GM19467 (cell line): ENCODE measurements at regions not wholly inside any gene's neighbourhood (a gene's known extent, or its start where the extent isn't known, plus 50 kb on each side); places are given as distances from the start of the nearest gene placed in this dataset.
"Not testable (repeated sequence)": the region's sequence is repeated elsewhere in the genome, so short reads cannot be mapped to it uniquely, and the experiment has no call there.

Experiments
- ATAC-seq: cut with Tn5 transposase; IDR thresholded peaks from one replicate; pipeline ENCODE4 v1.9.1; 2021; ENCODE audit warnings: mild to moderate bottlenecking, moderate library complexity; ENCODE audit not compliant: unreplicated experiment

DNA sequence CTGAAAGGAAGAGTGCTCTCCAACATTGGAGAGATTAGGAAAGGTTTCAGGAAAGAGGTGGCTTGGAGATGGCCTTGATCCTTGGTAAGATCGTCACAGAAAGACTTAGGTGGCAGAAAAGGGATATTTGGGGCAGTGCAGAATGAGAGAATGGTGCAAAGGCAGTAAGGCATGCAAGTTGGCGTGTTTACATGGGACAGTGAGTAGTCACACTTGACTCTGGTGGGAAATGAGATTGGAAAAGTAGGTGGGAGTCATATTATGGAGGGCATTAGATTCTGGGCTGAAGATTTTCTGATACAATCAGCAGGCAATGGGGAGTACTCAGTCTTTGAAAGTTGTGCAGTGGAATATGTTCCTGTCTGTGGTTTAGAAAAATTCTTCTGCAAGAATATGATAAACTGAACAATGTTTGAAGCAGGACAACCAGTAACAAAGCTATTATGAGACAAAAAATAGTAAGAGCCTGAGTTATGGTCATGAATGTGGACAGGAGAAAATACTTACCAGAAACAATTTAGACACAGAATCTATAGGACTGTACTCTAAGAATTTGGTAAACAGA is 76.2 kb upstream of the ANKRD55 start:
- ATAC-seq = no peak

- no peak for ATAC-seq
These were observed 74.7 kb upstream of the ANKRD55 start for GRCh38 chr5:56307714-56308333.

DNA sequence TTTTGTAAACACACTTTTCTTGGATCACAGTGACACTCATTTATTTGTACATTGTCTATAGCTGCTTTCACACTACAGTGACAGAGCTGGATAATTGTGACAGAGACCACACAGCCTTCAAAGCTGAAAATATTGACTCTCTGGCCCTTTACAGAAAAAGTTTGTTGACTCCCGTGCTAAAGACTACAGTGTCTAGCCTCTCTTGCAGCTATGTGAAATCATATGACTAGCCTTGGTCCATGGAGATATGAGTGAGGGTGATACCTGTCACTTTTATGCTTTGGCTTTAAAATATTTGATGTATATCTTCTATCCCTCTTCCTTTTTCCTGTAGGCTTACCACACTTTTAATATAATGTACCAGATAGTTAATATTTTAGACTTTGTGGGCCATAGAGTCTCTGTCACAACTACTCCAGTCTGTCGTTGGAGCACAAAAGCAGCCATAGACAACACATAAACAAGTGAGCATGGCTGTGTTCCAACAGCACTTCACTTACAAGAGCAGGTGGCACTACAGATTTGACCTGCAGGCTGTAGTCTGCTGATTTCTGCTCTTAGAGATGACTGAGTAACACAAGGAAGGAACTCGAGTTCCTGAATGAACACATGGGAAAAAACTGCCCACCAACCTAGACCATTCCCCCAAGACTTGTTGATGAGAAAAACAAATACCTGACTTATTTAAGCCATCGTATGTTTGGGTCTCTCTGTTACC is 73.5 kb upstream of the ANKRD55 start:
- no peak for ATAC-seq

GRCh38 chr5:56305001-56305950 is 72.1 kb upstream of the ANKRD55 start:
- ATAC-seq = no peak

DNA sequence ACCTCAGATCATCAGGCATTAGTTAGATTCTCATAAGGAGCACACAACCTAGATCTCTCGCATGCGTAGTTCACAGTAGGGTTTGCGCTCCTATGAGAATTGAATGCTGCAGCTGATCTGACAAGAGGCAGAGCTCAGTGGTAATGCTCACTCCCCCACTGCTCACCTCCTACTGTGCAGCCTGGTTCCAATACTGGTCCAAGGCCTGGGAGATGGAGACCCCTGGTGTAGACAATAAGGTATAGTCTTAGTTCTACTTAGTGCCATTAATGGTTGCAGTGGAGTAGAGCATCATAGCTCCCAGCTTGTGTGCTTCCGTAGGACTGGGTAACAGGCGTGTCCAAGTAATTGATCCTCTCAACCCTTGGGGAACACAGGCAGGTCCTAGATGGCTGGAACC is 70.4 kb upstream of the ANKRD55 start:
- ATAC-seq = no peak

GRCh38 chr5:56302027-56302426 is 68.9 kb upstream of the ANKRD55 start:
- no peak for ATAC-seq

DNA sequence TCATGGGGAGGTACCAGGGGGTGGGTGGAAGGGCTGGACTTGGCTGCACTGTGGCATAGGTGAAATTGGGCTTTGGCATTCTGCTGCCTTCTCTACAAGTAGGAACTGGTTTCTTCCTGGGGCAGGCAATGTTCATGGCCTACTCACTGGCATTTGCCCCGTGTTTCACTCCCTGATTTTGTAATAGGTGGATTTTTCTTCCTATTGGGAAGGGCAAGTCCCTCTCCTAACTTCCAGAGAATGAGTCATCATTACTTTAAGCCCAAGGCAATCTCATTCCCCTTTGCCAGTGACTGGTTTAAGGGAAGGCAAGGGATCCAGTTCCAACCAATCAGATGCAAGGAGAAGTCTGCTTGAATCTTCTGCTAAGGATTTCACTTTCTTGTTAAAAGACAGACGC is 67.9 kb upstream of the ANKRD55 start:
- ATAC-seq = no peak

DNA sequence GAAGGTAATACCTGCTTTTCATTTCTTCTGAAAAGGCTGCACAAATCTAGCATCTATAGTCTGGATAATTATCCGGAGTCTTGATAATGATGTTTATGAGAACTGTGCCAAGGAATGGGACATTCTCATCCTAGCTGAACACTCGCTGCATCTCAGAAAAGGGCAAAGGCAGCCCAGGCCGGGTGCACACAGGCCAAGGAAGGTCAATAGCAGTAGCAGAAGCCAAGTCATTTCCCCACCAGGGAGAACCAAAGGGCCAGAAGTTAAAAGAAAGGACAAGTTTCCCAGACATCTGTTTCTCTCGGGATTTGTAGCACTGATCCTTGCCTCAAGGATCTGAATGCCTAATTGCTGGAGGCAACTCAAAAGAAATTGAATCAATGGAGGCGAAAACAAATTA is 66.1 kb upstream of the ANKRD55 start:
- ATAC-seq = no peak

GRCh38 chr5:56298336-56299090 is 65.4 kb upstream of the ANKRD55 start:
- ATAC-seq = no peak

DNA sequence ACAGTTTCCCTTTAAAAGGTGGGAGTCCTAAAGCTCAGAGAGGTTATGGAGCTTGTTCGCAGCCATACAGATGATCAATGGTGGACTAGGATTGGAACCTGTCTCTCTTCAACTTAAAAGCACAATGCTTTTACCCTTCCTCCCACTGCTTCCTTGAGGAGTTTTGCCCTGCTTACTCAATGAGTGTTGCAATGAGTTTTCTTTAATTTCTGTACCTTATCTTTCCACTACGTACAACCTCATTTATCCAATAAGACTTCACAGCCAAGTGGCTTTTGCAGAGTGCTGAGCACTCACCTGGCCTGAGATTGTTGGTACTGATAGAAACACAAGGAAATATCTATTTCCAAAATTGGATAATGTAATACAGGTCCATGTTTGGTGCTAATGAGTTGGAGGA is 64.7 kb upstream of the ANKRD55 start:
- no peak for ATAC-seq

DNA sequence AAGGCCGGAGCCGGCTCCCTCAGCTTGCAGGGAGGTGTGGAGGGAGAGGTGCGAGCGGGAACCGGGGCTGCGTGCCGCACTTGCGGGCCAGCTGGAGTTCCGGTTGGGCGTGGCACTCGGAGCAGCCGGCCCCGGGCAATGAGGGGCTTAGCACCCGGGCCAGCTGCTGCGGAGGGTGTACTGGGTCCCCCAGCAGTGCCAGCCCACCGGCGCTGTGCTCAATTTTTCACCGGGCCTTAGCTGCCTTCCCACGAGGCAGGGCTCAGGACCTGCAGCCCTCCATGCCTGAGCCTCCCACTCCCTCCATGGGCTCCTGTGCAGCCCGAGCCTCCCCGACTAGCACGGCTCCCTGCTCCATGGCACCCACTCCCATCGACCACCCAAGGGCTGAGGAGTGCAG is 62.2 kb upstream of the ANKRD55 start:
- not testable (repeated sequence) for ATAC-seq

DNA sequence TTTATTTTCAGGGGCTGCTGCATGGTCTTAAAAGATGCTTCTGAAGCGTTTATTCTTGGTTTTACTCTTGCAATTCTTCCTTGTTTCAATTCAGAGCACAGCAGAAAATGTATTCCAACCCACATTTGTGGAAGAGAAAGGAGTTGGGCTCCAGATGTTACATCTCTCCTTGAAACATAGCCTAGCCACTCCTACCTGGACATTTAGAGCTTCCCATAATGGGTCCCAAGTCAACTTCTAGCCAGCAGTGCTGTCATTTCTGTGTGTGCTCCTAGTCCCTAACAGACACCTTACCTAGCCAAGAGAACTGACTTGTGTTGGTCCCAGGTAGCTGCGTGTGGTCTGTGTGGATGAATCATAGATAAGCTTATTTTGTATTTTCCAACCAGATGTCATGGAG is 61.2 kb upstream of the ANKRD55 start:
- ATAC-seq = no peak

DNA sequence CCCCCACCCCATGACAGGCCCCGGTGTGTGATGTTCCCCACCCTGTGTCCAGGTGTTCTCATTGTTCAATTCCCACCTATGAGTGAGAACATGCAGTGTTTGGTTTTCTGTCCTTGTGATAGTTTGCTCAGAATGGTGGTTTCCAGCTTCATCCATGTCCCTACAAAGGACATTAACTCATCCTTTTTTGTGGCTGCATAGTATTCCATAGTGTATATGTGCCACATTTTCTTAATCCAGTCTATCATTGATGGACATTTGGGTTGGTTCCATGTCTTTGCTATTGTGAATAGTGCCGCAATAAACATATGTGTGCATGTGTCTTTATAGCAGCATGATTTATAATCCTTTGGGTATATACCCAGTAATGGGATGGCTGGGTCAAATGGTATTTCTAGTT is 59.7 kb upstream of the ANKRD55 start:
- ATAC-seq = not testable (repeated sequence)

DNA sequence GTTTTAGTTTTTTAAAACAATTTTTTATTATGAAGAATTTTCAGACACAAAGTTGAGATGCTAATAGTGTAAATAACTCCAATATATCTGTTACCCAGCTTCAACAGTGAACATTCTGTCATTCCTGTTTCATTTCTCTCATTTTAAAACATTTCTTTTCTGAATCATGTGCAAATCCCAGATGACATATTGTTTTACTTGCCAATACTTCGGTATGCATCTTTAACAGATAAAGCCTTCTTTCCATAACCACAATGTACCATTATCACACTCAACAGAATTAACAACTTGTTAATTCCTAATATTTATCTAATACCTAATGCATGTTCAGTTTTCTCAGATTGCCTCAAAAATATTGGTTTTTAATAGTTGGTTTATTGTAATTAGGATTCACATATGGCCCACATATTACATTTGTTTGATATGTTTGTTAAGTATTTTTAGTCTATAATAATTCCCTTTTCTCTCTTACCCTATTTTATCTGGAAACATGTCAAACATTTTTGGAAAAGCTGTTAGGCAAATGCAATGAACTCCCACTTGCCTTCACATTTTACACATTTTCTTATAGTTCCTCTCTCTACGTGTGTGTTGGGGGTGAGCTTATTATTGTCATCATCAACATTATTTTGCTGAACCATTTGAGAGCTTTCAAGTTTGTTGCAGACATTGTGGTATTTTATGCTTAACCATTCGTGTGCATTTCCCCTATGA is 58.7 kb upstream of the ANKRD55 start:
- ATAC-seq = no peak

DNA sequence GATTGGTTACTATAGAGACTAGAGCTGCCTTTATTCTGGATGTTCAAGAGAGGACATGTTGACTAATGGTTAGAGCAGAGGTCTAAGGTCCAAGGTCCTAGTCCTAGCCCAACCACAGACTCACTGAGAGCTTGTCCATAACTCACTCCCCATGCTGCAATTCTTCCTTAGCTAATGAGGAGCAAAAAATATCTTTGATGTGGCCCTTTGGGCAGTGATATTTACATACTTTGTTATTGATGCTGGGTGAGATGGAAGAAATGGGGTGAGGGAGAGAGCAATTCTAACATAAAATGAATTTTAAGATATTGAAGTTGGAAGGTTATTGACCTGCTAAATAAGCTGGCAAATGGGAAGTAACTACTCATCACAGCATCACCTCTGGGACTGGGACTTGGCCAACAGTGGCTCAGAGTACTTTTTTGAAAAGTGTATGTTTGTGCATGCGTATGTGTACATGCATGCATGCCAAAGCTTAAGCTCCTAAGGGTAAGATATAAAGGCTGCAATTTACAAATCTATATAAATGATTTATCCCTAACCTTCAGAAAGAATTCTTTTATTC is 58.0 kb upstream of the ANKRD55 start:
- ATAC-seq = no peak

- no peak for ATAC-seq
These were observed 57.4 kb upstream of the ANKRD55 start for GRCh38 chr5:56290378-56291078.

DNA sequence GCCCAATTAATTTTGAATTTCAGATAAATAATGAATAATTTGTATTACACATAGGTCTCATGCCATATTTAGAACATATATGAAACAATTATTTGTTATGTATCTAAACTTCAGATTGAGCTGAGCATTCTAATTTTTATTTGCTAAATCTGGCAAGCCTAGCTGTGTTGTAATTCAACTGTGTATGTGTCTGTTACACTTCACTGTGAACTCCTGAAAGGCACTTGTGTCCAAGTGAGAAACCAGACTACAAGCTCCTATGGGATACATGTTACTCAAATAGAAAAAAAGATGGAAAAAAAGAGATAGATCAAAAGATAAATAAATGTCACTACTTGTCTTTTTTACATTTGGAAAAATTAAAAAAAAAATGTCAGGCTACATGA is 56.5 kb upstream of the ANKRD55 start:
- no peak for ATAC-seq

- no peak for ATAC-seq
These were observed 55.9 kb upstream of the ANKRD55 start for GRCh38 chr5:56288873-56289601.
